CD1c-positive myeloid dendritic cell (primary cell): ENCODE measurements at regions not wholly inside any gene's neighbourhood (a gene's known extent, or its start where the extent isn't known, plus 50 kb on each side); places are given as distances from the start of the nearest gene placed in this dataset.

Experiments
- DNase-seq: peaks from one replicate; pipeline ENCODE4 v3.0.0-alpha.2; 2016; ENCODE audit errors: extremely low spot score

DNA sequence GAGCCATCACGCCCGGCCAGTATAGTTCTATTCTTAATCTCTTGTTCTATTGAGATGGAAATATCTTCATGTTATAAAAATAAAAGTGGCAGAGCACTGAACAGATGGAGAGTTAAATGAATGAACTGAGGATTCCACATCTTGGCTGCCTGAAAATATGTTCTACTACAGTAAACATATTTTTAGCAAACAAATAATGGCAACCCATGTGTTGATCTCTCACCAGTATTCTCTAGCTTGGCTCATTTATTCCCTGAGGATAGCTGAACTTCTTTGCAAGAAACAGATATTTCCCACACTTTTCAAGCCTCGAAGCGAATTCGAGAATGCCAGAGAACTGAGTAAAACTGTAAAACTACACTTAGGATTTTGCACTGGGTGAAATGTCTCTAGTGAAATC is 58.9 kb downstream of the DIRAS3 start:
- DNase-seq = no peak

DNA sequence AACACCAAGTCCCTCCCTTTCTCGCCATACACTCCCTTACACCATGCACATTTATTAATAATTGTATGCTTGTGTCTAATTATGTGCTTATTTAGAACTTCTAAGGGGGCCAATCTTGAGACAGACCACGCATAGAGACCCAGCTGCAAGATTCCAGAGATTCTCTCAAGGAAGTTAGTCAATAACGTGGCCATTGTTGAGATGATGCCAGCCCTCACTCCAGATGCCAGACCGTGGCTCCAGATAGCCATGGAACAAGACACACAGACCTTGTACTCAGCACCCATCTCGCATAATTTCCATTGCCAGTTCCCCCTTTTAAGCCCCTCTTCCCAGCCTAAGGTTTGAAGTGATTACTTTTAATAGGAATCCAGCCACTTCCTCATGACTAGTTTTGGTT is 62.4 kb downstream of the DIRAS3 start:
- no peak for DNase-seq

GRCh38 chr1:67987046-67987799 is 63.2 kb downstream of the DIRAS3 start:
- DNase-seq = no peak

- DNase-seq = no peak
Measured at GRCh38 chr1:67983867-67984266, 66.6 kb downstream of the DIRAS3 start.

DNA sequence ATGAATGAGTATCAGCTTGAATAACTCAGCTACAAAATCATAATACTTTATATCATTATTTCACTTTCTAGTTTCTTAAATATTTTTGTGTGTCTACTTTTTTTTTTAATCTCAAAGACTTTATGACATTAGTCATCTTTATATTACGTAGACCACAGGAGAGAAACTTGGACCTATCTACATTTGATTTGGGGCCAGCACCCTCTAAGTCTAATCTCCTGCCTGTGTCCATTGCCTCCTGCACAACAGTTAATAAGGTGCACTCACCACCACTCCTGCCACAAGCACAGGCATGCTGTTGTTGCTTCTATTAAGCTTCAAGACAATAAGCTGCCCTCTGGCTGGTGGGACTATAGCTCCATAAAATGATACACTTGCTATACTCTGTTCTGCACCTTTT is 70.4 kb downstream of the DIRAS3 start:
- DNase-seq = no peak

DNA sequence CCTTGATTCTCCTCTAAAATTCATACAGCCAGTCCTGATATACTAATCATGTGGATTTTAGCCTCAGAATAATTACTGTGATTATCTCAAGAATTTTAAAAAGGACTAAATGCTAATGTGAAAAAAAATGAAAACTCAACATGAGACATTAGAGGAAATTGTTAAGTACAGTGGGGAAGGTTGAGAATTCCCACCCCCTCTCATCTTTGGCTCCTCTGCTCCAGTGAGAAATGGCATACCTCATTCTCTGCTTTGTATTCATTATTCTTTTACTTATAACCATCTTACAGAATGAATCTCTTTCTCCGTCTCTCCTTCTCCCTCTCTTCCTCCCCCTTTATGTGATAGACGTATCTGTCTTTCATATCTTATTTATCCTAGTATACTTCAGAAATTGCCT is 70.9 kb downstream of the DIRAS3 start:
- DNase-seq = no peak

GRCh38 chr1:67978890-67979516 is 71.4 kb downstream of the DIRAS3 start:
- no peak for DNase-seq

GRCh38 chr1:67977756-67978155 is 72.7 kb downstream of the DIRAS3 start:
- no peak for DNase-seq

- no peak for DNase-seq
Measured at GRCh38 chr1:67973051-67973450, 77.4 kb downstream of the DIRAS3 start.

- DNase-seq = no peak
Measured at GRCh38 chr1:67970088-67970487, 80.3 kb downstream of the DIRAS3 start.

- DNase-seq = no peak
Measured at GRCh38 chr1:67969446-67969845, 81.0 kb downstream of the DIRAS3 start.

- DNase-seq = no peak
Measured at GRCh38 chr1:67966666-67967009, 83.8 kb downstream of the DIRAS3 start.

- no peak for DNase-seq
Measured at GRCh38 chr1:67965995-67966665, 84.3 kb downstream of the DIRAS3 start.

DNA sequence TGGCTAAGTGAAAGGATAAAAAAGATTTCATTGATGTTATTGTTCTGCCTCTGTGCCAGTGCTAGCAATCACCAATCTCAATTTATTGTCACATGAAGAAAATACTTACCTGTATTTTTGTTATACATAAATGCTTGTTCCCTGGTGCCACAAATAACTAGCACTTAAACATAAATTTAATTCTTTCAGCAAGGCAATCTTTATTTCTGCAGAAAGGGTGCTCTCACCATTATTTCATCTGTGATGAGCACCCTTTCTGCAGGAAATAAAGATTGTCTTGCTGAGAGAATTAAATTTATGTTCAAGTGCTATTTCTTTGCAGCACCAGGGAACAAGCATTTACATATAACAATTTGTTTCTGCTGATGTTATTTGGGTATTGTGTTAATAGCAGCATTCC is 87.2 kb downstream of the DIRAS3 start:
- DNase-seq = no peak

- DNase-seq = no peak
Measured at GRCh38 chr1:67960766-67961165, 89.7 kb downstream of the DIRAS3 start.

- DNase-seq = no peak
Measured at GRCh38 chr1:67958472-67958871, 92.0 kb downstream of the DIRAS3 start.

GRCh38 chr1:67957066-67957465 is 93.4 kb downstream of the DIRAS3 start:
- DNase-seq = no peak

- DNase-seq = no peak
Measured at GRCh38 chr1:67956116-67956515, 94.3 kb downstream of the DIRAS3 start.

GRCh38 chr1:67955591-67955990 is 94.8 kb downstream of the DIRAS3 start:
- no peak for DNase-seq

- DNase-seq = no peak
Measured at GRCh38 chr1:67953301-67953700, 97.1 kb downstream of the DIRAS3 start.

- DNase-seq = no peak
Measured at GRCh38 chr1:67952071-67952470, 98.4 kb downstream of the DIRAS3 start.

- DNase-seq = no peak
Measured at GRCh38 chr1:67951014-67951413, 99.4 kb downstream of the DIRAS3 start.
